ENCODE measurements at regions not wholly inside any gene's neighbourhood (a gene's known extent, or its start where the extent isn't known, plus 50 kb on each side); places are given as distances from the start of the nearest gene placed in this dataset.
"Not testable (repeated sequence)": the region's sequence is repeated elsewhere in the genome, so short reads cannot be mapped to it uniquely, and the experiment has no call there.

DNA sequence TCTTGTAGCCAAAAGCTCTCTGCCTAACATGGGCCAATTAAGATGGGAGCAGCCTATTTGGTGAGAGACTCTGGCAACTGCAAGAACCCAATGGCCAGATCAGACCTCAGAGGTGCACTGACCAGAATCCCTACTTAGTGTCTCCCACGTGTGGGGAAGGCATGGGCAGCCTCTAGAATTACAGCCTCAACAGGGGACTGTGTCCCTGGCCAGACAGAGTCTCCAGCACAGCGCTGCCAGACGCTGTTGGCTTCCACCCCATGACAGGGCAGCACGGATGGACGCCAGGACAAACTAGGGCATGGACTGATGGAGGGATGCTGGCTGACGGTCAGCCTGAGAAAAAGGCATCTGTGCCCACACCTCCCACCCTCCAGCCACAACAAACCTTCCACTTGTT, 729.3 kb upstream of the AUTS2 start:
- no peak overlapping the region for H3K4me3 ChIP-seq (ENCODE audit: low read depth, low read length)
- TF ChIP-seq, protein P1, sequence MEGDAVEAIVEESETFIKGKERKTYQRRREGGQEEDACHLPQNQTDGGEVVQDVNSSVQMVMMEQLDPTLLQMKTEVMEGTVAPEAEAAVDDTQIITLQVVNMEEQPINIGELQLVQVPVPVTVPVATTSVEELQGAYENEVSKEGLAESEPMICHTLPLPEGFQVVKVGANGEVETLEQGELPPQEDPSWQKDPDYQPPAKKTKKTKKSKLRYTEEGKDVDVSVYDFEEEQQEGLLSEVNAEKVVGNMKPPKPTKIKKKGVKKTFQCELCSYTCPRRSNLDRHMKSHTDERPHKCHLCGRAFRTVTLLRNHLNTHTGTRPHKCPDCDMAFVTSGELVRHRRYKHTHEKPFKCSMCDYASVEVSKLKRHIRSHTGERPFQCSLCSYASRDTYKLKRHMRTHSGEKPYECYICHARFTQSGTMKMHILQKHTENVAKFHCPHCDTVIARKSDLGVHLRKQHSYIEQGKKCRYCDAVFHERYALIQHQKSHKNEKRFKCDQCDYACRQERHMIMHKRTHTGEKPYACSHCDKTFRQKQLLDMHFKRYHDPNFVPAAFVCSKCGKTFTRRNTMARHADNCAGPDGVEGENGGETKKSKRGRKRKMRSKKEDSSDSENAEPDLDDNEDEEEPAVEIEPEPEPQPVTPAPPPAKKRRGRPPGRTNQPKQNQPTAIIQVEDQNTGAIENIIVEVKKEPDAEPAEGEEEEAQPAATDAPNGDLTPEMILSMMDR (IDR thresholded peaks at IDR 0.05; ENCODE audit: control insufficient read depth, extremely low read depth, insufficient read depth), result no peak

DNA sequence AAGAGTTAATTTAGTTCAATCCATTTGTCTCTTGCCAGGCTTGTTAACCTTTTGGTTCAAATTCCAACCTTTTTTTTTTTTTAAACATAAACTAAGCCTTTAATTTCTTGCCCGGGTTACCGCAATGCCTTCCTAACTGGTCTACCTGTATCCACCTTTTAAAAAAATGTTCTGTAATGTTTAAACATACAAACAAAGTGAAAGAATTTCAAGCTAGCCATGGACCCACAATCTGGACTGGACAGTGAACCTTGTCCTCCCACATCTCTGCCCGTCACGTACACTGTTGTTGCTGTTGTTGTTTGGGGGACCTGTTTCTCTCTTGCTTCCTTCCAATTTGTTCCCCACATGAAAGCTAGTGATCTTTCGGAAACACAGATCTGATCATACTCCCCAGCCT, 724.7 kb upstream of the AUTS2 start:
- DNase-seq (ENCODE audit: low read depth), result no peak
- TF ChIP-seq, protein P1 (IDR thresholded peaks at IDR 0.05; ENCODE audit: control insufficient read depth, extremely low read depth, insufficient read depth), result no peak
- H3K4me3 ChIP-seq (ENCODE audit: low read depth, low read length), result no peak overlapping the region

More for the DNA sequence above, 729.3 kb upstream of the AUTS2 start:
- DNase-seq (ENCODE audit: low read depth), result no peak

DNA sequence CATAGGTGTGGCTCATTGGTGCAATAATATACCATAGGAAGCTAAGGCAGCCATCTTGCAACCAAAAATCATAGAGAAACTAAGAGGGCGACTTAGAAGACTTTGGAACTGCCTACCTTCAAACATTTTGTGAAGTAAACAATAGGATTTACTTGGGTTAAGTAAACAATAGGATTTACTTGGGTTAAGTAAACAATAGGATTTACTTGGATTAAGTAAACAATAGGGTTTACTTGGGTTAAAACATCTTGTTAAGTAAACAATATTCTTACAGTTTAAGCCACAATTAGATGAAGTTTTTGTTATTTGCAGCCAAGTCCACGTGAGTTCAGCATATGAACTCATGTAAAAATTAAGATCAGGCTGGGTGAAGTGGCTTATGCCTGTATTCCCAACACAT, 722.4 kb upstream of the AUTS2 start:
- DNase-seq (ENCODE audit: low read depth), result no peak
- H3K4me3 ChIP-seq (ENCODE audit: low read depth, low read length), result no peak overlapping the region
- TF ChIP-seq, protein P1 (IDR thresholded peaks at IDR 0.05; ENCODE audit: control insufficient read depth, extremely low read depth, insufficient read depth), result no peak

DNA sequence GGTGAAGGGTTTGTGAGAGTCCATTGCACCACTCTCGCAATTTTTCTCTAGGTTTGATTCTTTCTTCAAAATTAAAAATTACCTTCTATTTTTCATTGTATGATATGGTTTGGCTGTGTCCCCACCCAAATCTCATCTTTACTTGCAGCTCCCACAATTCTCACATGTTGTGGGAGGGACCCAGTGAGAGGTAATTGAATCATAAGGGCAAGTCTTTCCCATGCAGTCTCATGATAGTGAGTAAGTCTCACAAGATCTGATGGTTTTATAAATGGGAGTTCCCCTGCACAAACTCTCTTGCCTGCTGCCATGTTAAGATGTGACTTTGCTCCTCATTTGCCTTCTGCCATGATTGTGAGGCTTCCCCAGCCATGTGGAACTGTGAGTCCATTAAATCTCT, 711.2 kb upstream of the AUTS2 start:
- H3K4me3 ChIP-seq (ENCODE audit: low read depth, low read length); DNase-seq (ENCODE audit: low read depth): not testable (repeated sequence)

DNA sequence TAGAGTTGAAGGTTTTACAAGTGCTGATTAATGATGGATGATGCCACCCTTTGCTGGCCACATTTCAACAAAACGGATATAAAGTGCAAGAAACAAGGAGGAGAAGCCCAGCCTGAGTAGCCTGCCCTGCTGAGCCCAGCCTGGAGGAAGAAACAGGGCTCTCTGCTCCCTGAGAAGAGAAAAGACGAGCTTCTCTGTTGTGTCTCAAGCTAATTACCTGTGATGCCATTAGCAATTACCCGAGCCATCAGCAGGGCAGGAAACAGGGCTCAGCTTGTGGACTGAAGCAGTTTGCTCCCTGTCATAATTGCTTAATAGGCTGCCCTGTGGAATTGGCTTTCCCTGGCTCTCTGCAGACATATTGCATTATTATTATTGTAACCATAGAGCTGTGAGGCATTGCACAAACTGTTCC, 709.3 kb upstream of the AUTS2 start:
- no peak for DNase-seq (ENCODE audit: low read depth)
- TF ChIP-seq, protein P1 (IDR thresholded peaks at IDR 0.05; ENCODE audit: control insufficient read depth, extremely low read depth, insufficient read depth), result no peak

DNA sequence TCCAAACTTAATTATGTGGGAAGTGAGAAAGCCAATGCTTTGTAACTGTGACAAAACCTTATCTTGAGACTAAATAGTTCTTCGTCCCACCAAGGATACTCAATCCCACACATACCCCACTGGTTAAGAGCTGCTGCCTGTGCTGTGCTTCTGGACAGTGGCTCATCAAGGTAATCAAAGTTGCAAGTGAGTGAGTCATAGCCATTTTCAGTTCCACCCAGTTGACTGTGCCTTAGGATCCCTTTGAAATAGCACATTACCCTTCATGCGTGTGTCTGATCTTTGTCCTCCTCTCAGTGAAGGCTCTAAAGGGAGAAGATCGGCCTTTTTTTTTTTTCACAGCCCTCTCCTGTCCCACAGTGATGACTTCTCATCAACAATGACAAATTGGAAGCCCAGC, 706.0 kb upstream of the AUTS2 start:
- no peak overlapping the region for H3K4me3 ChIP-seq (ENCODE audit: low read depth, low read length)
- TF ChIP-seq, protein P1 (IDR thresholded peaks at IDR 0.05; ENCODE audit: control insufficient read depth, extremely low read depth, insufficient read depth), result no peak
- DNase-seq (ENCODE audit: low read depth), result no peak

More for the DNA sequence above, 709.3 kb upstream of the AUTS2 start:
- H3K4me3 ChIP-seq (ENCODE audit: low read depth, low read length), result no peak overlapping the region

DNA sequence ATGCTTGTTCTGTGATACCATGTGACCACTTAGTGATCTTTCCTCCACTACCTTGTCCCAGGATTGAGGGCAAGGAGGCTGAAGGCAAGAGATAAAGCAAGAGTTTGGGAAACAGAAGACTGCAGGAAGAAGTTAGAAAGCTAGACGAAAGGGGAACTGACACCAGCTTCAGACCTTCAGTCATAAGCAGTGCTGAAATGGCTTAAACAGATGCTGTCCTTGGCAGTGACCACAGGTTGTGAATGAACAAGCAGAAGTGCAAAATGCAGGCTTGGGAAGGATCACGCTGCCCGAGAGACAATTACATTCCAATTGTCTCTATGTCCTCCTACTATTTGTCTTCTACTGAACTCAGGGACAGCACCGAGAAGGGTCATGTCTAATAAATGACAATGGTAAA, 704.9 kb upstream of the AUTS2 start:
- TF ChIP-seq, protein P1 (IDR thresholded peaks at IDR 0.05; ENCODE audit: control insufficient read depth, extremely low read depth, insufficient read depth), result no peak
- DNase-seq (ENCODE audit: low read depth), result no peak
- H3K4me3 ChIP-seq (ENCODE audit: low read depth, low read length), result no peak overlapping the region

DNA sequence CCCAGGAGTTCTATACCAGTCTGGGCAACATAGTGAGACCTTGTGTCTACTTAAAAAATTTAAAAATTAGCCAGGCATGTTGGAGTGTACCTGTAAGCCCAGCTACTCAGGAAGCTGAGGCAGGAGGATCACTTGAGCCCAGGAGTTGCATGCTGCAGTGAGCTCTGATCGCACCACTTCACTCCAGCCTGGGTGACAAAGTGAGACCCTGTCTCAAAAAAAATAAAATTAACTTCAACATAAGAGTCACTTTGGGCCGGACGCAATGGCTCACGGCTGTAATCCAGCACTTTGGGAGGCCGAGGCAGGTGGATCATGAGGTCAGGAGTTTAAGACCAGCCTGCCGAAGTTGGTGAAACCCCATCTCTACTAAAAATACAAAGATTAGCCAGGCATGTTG, 699.1 kb upstream of the AUTS2 start:
- DNase-seq (ENCODE audit: low read depth); H3K4me3 ChIP-seq (ENCODE audit: low read depth, low read length): not testable (repeated sequence)

Measured in LNCaP clone FGC (cell line).